Upper lobe of left lung (tissue), 6 donors: ENCODE measurements at regions not wholly inside any gene's neighbourhood (a gene's known extent, or its start where the extent isn't known, plus 50 kb on each side); places are given as distances from the start of the nearest gene placed in this dataset.

Experiments
- ATAC-seq, 2 donors: fragments of 200-7000 bp; cut with Tn5 transposase; one replicate each; pipeline ENCODE4 v1.9.1; 2022; ENCODE audit warnings: mild to moderate bottlenecking in 2 of 2, moderate library complexity in 2 of 2; ENCODE audit not compliant: low FRiP score in 2 of 2
- DNase-seq, 2 donors: peaks; one replicate each; pipeline ENCODE4 v3.0.0-alpha.2; 2019 to 2020
- H3K27ac ChIP-seq, 4 donors: fragments of 200-600 bp; sonication (generic); one replicate each; pipeline ENCODE4 v1.5.1; 2016 to 2019
- H3K27me3 ChIP-seq, 4 donors: fragments of 200-600 bp; sonication (generic); one replicate each; pipeline ENCODE4 v1.5.1; 2017 to 2019
- H3K36me3 ChIP-seq, 4 donors: fragments of 200-600 bp; sonication (generic); one replicate each; pipeline ENCODE4 v1.5.1; 2016 to 2019
- H3K4me1 ChIP-seq, 4 donors: fragments of 200-600 bp; sonication (generic); one replicate each; pipeline ENCODE4 v1.5.1; 2018 to 2019
- H3K4me3 ChIP-seq, 4 donors: fragments of 200-600 bp; sonication (generic); one replicate each; pipeline ENCODE4 v1.5.1; 2017 to 2019; ENCODE audit warnings: mild to moderate bottlenecking in 2 of 4, moderate library complexity in 1 of 4
- H3K9me3 ChIP-seq, 4 donors: fragments of 200-600 bp; sonication (generic); one replicate each; pipeline ENCODE4 v1.5.1; 2018 to 2019
- EP300 ChIP-seq, 4 donors: sonication (generic); formaldehyde crosslinking; IDR thresholded peaks; one replicate each; pipeline ENCODE4 v1.5.1; 2017; ENCODE audit warnings: antibody characterized with exemption in 4 of 4, control low read depth in 2 of 4
- POLR2A ChIP-seq, 4 donors: fragments of 450-650 bp; IDR thresholded peaks; one replicate each; pipeline ENCODE4 v1.5.1; 2016 to 2017; ENCODE audit warnings: antibody characterized with exemption in 4 of 4, mild to moderate bottlenecking in 2 of 4
- POLR2AphosphoS5 ChIP-seq, 2 donors: sonication (generic); formaldehyde crosslinking; IDR thresholded peaks; one replicate each; pipeline ENCODE4 v1.5.1; 2017; ENCODE audit warnings: antibody characterized with exemption in 2 of 2
- WGBS, 2 donors: methylation state at CpG; one replicate each; pipeline ENCODE4 v1.1.5; 2017 to 2018; 5-methylcytosine and 5-hydroxymethylcytosine counted together
- TF ChIP-seq, protein P1 (sequence below), 6 experiments: fragments of 450-650 bp in 4 of 6; fragments of 200-600 bp in 2 of 6; sonication (generic) in 2 of 6; IDR thresholded peaks; one replicate each; pipeline ENCODE4 v1.5.1; 2016 to 2019; ENCODE audit warnings: antibody characterized with exemption in 6 of 6
- donor health status: DM: no; HTN: no; CAD: no; lungs with moderate emphysema.
- donor health status: DM: no; HTN: yes; CAD: no; lungs with severe emphysema.

DNA sequence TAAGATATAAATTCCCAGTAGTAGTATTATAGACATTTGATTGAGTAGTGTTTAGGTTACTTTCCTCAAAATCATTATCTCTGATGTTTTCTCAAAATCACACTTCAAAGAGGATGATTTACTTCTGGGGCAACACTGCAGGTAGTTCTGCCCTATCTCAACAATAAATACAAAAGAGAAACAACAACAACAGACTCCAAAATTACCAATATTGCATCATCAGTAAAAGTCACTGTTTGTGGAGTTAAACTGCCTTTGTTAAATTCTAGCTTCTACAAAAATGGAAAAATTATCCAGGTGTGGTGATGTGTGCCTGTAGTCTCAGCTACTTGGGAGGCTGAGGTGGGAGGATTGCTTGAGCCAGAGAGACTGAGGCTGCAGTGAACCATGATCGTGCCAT, 637.6 kb upstream of the ZNF608 start:
- Histone ChIP-seq H3K4me3 (no peak overlapping the region), H3K4me1 (no peaks in the 10 kb centered on the region), H3K27ac (no peak overlapping the region), H3K36me3 (no peaks in the 10 kb centered on the region), H3K9me3 (no peaks in the 10 kb centered on the region), H3K27me3 (no peaks in the 10 kb centered on the region)
- ATAC-seq (no peak), DNase-seq (no peak)
- TF ChIP-seq, protein P1, sequence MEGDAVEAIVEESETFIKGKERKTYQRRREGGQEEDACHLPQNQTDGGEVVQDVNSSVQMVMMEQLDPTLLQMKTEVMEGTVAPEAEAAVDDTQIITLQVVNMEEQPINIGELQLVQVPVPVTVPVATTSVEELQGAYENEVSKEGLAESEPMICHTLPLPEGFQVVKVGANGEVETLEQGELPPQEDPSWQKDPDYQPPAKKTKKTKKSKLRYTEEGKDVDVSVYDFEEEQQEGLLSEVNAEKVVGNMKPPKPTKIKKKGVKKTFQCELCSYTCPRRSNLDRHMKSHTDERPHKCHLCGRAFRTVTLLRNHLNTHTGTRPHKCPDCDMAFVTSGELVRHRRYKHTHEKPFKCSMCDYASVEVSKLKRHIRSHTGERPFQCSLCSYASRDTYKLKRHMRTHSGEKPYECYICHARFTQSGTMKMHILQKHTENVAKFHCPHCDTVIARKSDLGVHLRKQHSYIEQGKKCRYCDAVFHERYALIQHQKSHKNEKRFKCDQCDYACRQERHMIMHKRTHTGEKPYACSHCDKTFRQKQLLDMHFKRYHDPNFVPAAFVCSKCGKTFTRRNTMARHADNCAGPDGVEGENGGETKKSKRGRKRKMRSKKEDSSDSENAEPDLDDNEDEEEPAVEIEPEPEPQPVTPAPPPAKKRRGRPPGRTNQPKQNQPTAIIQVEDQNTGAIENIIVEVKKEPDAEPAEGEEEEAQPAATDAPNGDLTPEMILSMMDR (IDR thresholded peaks at IDR 0.05) = no peak
- TF ChIP-seq POLR2AphosphoS5 (IDR thresholded peaks at IDR 0.05) = no peak
- no peak for TF ChIP-seq POLR2A (IDR thresholded peaks at IDR 0.05)
- TF ChIP-seq EP300 (IDR thresholded peaks at IDR 0.05) = no peak
- WGBS, 2 donors = 86 to 100% methylated on average over 1 of the region's 1 CpG

DNA sequence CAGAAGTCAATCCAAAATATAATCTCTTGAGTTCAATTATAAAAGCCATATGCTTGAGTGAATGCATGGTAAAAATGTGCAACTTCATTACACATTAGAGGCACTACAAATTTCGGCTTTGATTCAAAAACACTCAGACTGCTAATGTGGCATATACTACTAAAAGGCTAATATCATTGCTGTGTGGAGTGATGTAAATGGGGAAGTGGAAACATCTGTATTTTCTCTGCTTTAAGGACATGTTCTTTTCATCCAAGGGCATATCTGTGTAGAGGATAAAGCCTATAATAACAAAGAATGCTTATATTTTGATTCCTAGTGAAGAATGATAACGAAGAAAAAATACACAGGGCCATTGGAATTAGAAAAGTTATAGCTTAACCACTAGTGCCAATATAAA, 643.9 kb upstream of the ZNF608 start:
- Histone ChIP-seq H3K27me3 (no peaks in the 10 kb centered on the region), H3K36me3 (no peaks in the 10 kb centered on the region), H3K4me3 (no peak overlapping the region), H3K4me1 (no peaks in the 10 kb centered on the region), H3K9me3 (no peaks in the 10 kb centered on the region), H3K27ac (no peak overlapping the region)
- 57 to 60% methylated on average over 2 of the region's 2 CpGs for WGBS, 2 donors
- ATAC-seq = no peak
- no peak for TF ChIP-seq POLR2A (IDR thresholded peaks at IDR 0.05)
- TF ChIP-seq, protein P1 (IDR thresholded peaks at IDR 0.05) = no peak
- no peak for TF ChIP-seq EP300 (IDR thresholded peaks at IDR 0.05)
- DNase-seq = no peak

DNA sequence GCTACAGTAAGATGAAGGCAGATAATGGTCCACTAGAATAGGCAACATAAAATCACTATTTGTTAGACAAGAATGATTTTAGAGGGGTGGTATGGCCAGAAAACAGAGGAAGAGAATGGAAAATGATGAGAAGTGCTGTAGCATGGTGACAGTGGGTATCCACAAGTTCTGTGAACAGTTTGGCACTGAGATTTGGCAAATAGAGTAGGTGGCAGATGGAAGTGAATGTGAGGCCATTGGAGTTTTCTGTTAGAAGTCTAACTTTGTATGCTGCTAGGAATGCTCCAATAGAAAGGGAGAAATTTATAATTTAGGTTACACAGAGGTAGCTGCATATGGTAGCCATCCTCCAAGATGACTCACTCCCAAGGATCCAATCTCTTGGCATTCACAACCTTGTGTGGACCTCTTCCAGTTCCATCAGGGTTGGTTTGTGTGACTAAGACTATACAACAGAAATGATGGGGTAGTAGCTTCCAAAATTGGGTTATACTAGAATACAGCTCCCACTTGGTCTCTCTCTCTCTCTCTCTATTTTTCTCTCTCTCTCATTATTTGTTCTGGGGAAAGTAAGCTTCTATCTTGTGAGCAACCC, 646.9 kb upstream of the ZNF608 start:
- ATAC-seq (no peak), DNase-seq (no peak)
- Histone ChIP-seq H3K36me3 (no peaks in the 10 kb centered on the region), H3K4me1 (no peaks in the 10 kb centered on the region), H3K27me3 (no peaks in the 10 kb centered on the region), H3K4me3 (no peak overlapping the region), H3K9me3 (peaks cover 0 to 4% (median 0%) of the 10 kb centered on the region in 4 donors), H3K27ac (no peak overlapping the region)
- TF ChIP-seq, protein P1 (IDR thresholded peaks at IDR 0.05) = no peak
- TF ChIP-seq POLR2AphosphoS5 (IDR thresholded peaks at IDR 0.05) (no peak), POLR2A (IDR thresholded peaks at IDR 0.05) (no peak), EP300 (IDR thresholded peaks at IDR 0.05) (no peak)

DNA sequence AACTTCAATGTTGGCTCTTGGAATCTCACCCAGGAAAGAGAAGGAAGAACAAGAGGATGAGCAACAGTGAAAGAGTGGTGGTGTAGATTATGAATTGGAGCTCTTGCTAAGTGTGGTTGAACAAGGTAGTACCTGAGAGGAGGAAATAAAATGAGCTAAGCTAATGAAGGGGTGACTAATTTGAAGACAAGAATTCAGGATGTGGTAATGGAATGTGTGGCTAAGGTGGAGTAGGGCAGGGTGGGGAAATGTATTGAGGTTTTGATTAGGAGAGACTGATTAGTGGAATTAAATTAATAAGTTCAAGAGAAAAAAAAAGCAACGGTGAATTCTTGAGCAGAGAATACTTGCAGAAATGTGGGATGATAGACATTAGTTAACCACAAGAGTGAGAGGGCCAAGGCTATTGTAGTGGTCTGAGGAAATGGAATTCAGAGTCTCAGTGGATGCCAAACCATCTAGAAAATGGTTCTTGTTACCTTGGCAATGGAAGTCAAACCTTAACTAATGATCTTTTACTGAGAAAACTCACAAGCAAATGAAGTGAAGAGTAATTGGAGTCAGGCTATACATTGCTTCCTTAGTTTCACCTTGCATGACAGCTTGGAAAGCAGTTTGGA, 648.3 kb upstream of the ZNF608 start:
- Histone ChIP-seq H3K36me3 (no peaks in the 10 kb centered on the region), H3K4me3 (no peak overlapping the region), H3K27me3 (no peaks in the 10 kb centered on the region), H3K4me1 (no peaks in the 10 kb centered on the region), H3K27ac (no peak overlapping the region), H3K9me3 (peaks cover 0 to 4% (median 0%) of the 10 kb centered on the region in 4 donors)
- 78 to 86% methylated on average over 1 of the region's 1 CpG for WGBS, 2 donors
- no peak for DNase-seq
- TF ChIP-seq POLR2A (IDR thresholded peaks at IDR 0.05) = no peak
- no peak for TF ChIP-seq POLR2AphosphoS5 (IDR thresholded peaks at IDR 0.05)
- TF ChIP-seq, protein P1 (IDR thresholded peaks at IDR 0.05) = no peak
- no peak for TF ChIP-seq EP300 (IDR thresholded peaks at IDR 0.05)
- no peak for ATAC-seq

DNA sequence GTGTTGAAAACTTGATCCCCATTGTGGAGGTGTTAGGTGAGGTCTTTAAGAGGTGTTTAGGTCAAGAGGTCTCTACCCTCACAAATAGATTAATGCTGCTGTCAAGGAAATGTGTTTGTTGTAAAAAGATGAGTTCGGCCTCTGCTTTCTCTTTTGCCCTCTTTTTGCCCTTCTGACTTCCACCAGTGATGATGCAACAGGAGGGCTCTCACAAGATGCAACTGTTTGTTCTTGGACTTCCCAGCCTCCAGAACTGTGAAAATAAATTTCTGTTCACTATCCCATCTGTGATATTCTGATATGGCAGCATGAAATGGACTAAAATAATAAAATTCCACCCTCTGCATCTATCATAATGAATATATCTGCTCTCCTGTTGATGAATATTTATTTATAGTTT, 650.0 kb upstream of the ZNF608 start:
- 83 to 100% methylated on average over 1 of the region's 1 CpG for WGBS, 2 donors
- Histone ChIP-seq H3K27me3 (no peaks in the 10 kb centered on the region), H3K27ac (no peak overlapping the region), H3K36me3 (no peaks in the 10 kb centered on the region), H3K4me3 (no peak overlapping the region), H3K4me1 (no peaks in the 10 kb centered on the region), H3K9me3 (peaks cover 0 to 4% (median 0%) of the 10 kb centered on the region in 4 donors)
- TF ChIP-seq POLR2A (IDR thresholded peaks at IDR 0.05) = no peak
- TF ChIP-seq EP300 (IDR thresholded peaks at IDR 0.05) = no peak
- TF ChIP-seq POLR2AphosphoS5 (IDR thresholded peaks at IDR 0.05) = no peak
- TF ChIP-seq, protein P1 (IDR thresholded peaks at IDR 0.05) = no peak
- ATAC-seq (no peak), DNase-seq (no peak)
